Kidney glomerular epithelial cell (primary cell): ENCODE measurements at regions not wholly inside any gene's neighbourhood (a gene's known extent, or its start where the extent isn't known, plus 50 kb on each side); places are given as distances from the start of the nearest gene placed in this dataset.
A peak's percentile ranks its signal among the peaks of the same experiment; 100 is the strongest.

ENCODE experiments used
- DNase-seq: peaks from one replicate; lab custom pipeline; 2025; lab: John Stamatoyannopoulos, UW

DNA sequence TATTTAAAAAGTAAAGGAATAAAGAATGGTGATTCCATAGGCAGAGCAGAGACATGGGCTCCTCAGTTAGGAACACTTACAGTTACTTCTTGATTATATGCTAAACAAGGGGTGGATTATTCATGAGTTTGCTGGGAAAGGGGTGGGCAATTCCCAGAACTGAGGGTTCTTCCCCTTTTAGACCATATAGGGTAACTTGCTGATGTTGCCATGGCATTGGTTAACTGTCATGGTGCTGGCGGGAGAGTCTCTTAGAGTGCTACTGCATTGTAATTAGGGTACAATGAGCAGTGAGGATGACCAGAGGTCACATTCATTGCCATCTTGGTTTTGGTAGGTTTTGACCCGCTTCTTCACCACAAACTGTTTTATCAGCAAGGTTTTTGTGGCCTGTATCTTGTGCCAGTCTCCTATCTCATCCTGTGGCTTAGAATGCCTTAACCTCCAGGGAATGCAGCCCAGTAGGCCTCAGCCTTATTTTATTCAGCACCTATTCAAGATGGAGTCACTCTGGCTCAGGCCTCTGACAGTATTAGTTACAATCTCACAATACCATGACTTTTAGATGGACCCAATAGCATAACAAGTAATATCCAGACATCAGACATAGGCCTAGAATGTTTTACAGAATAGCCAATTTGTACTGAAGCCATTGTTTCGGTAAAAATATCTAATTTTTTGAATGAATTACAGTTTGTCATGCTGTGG, 106.8 kb downstream of the ZBTB18 start:
- DNase-seq, result no peak

- no peak for DNase-seq
Observed at GRCh38 chr1:244159646-244160045, 108.6 kb downstream of the ZBTB18 start.

DNA sequence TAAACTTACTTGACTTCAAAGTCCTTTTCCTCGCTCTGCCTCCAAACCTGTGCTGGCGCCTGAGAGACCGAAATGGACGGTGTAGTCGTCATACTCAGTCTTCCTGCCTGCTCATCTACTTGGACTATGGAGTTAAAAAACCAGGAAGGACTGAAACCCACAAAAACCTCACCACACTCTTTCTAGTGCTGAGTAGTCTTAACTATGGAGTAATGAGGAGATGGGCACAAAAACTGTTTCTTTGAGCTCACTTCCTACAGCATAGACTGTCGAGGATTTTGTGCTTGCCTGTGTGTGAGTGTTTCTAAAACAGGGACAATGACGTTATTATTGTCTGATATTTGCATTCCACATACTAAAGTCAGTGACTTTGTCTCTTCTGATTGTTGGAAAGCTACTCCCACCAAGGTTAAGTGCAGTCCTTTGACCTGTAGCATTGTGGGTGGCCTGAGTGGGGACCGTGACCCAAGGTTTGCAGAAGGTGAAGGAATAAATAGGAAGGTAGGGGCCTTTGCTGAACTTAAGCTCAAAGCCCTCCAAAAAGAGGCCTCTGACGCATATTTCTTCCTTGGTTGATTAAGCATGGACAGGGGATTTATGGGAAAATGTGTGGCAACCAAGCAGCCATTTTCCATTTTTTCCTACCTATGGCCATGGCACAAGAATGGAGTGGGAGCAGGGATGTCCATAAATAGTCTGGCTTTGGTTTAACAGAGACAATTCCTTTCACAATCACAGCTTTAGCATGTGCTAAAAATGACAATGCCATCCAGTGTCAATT, 109.6 kb downstream of the ZBTB18 start:
- no peak for DNase-seq

- no peak for DNase-seq
Observed at GRCh38 chr1:244161236-244161510, 110.1 kb downstream of the ZBTB18 start.

DNA sequence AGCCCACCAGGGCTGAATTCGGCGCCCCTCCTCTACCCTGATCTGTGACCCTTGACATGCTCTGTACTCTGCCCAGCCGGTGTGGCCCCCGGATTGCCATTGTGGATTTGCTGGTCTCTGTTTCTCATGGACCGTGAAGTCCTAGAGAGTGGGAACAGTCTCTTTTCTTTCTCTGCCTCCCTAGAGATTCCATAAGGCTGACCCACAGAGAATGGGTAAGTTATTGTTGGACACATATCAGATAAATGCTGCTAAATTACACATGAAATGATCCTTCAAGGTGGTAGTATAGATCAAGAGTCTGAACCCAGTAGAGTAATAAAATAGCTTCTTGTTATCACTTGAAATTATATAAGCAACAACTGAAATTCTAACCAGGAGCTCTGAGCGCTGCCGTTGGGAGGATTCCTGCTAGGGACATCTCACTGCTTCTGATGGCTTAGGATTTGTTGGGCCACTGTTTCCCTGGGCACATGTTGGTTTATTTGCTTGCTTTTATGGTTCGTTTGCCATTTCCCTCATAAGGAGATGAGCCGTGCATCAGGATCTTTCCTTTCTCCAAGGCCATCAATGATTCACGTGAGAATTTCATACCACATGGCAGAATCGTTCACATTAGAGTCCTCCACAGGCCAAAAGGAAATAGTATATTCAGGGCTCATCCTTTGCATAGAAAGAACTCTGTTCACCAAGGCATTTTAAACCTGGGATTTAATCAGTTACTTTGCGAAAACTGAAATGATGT, 111.9 kb downstream of the ZBTB18 start:
- peak; percentile 47 for DNase-seq

DNA sequence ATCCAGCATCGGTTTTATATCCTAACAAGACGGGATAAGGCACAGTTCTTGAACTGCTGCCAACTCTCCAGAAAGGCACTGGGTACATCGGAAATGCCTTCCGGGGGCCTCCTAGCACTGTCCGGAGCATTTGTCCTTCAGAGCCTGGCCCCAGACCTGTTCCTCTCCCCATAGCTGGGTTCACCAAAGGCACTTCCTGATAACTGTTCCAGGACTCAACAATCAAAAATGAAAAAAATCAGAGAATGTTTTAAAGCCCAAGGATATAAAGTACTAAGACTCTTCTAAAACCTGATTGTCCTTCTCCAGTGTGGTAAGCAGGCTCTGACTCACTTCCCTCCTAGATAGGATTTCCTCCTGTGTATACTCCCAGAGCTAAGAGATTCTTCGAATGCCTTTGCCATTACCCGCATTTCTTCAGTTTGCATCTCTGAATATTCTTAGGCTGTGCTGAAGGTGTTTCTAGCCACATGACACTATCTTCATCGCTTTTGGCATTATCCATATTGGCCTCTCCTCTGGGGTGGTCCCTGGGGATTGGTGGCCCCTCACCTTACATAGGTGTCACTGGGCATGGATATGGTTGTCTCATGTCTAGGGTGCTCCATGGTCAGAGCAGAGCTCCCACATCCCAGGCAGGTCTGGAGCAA, 112.9 kb downstream of the ZBTB18 start:
- DNase-seq, result peak; percentile 99

- DNase-seq, result no peak
Observed at GRCh38 chr1:244164511-244164890, 113.4 kb downstream of the ZBTB18 start.

DNA sequence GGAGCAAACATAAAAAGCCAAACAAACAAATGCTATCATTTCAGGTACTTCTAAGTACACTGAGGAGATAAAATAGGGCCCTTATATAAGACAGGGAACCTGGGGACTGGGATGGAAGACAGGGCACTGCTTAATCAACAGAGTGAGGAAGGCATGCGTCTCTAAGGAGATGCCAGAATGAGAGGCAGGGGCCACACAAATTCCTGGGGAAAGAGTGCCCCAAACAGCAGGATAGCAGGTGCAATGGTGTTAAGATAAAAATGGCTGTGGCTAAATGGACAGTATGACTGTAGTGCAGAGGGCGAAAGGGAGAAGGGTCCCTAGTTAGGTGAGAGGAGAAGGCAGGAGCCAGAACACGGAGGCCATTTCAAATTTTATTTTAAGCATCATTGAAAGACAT, 113.9 kb downstream of the ZBTB18 start:
- DNase-seq, result no peak

DNA sequence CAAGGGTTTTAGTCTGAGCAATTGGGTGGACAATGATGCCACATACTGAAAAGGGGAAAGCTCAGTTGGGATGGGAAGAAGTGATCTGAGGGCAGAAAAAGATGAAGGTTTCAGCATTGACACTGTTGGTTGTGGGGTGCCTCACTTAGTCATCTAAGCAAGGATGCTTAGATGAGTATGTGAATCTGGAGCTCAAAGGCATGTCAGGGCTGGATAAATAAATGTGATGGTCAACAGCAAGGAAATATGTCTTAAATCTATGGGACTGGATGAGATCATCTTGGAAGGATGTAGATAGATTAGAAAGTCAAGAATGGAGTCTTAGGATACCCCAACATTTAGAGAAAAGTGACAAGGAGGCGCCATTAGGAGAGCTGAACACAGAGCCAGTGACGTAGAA, 114.6 kb downstream of the ZBTB18 start:
- DNase-seq, result no peak

- no peak for DNase-seq
Observed at GRCh38 chr1:244171241-244171985, 120.3 kb downstream of the ZBTB18 start.

DNA sequence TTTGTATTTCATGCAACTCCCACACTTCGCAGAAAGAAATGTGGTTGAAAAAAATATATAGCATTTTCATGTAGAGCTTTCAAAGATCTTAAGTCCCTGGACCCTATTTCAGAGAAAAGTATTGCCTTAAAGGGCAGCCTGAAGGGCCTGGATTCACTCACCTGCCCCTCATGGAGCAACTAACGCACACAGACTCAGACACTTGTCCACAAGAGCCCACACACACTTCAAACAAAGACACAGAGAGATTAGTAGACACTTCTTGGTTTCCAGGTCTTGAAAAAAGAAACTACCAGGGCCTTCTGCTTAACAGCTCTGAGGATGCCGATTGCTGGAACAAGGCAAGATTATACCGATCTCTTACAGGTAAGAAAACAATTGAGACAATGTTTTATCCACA, 122.2 kb downstream of the ZBTB18 start:
- no peak for DNase-seq

DNA sequence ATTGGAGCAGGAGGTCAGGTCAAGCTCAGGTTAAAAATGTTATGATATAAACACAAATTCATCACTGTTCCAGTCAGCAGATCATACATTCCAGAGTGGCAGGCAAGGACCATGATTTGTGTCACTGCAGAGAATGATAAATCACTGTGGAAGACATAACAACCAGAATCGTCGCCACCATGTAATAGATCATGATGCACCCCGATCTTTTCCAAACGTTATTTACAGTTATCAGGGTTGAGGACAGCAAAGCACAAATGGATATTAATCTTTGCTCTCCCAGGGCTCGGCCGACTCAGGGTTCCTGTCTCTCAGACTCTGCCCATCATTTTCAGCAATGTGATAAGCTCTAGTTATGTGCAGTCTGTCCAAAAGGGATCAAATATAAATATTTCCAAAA, 122.7 kb downstream of the ZBTB18 start:
- peak; percentile 4 for DNase-seq

DNA sequence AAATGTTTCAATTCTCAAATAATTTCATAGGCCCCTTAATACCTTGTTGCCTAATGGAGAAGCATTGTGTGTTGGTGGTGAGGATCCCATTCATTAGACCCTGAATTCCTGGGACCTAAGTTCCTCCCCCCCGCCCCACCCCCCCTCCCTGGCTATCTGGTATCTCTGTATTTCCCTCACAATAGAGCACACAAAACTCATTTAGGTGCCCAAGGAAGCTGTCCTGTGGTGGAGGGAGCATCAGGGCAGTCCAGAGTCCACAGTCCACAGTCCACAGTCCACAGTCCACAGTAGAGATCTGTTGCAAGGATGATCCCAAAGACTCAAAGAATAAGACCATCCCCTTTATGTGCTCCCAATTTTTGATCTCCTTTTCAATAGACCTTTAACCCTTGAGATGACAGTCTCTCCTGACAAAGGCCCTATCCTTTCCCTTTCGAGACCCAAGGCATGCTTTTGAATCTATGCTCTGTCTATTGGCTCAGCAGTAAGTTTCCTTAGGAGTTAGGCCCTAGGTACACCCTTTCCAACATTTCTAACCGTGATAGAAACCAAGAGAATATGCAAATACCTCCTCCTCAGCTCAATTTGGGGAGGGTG, 123.9 kb downstream of the ZBTB18 start:
- no peak for DNase-seq

DNA sequence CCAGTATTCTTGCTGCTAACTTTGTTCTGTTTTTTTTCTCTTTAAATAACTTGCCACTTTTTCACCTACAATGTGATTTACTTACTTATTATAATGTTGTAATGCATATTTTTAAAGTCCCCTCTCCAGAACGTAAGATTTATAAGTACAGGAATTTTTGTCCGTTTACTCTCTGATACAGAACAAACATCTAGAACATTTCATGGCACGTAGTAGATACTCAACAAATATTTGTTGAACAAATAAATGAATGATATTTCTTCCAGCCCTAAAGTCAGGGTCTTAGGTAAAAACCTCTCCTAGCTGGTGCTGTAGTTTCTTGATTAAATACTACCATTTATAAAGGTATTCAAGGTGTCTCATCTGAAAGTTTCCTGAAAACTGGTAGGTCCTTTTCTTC, 125.1 kb downstream of the ZBTB18 start:
- no peak for DNase-seq

GRCh38 chr1:244180256-244180655, 129.2 kb downstream of the ZBTB18 start:
- DNase-seq, result no peak

DNA sequence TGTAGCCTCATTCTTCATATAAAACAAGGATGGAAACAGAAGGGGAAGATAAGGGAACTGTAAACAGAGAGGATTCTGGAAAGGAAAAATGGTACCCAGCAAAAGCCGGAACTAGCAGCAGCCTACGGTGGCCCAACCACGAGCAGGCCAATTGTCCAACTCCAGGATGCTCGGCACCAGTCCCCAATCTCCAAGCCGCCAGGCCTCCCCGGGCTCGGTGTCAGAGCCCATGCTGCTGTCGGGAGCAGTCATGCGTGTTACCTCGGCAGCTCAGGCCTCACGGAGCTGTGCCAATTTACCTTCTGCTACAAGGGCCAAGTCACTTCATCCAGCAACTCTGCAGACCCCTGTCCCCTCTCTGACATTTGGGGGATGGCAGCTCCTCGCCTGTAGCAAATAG, 130.8 kb downstream of the ZBTB18 start:
- DNase-seq, result no peak

GRCh38 chr1:244183037-244183436, 132.0 kb downstream of the ZBTB18 start:
- no peak for DNase-seq

DNA sequence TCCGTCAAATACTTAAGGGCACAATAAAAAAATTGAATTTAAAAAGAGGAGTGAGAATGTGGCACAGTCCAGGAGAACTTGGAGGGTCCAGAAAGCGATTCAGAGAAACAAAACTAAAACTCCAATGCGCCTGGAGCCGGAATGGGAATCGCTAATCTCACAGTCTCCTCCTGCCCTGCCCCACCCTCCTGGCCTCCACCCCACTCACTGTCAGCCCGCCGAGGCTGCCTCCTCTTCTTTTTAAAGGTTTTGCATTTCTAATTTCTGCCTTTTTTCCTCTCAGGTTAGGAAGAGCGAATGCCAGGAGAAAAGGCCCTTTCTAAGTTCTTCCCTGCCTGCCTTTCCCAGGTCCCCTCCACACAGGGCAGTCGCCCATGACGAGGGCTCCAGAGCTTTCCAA, 135.3 kb downstream of the ZBTB18 start:
- DNase-seq, result no peak

GRCh38 chr1:244187310-244187709, 136.2 kb downstream of the ZBTB18 start:
- no peak for DNase-seq

DNA sequence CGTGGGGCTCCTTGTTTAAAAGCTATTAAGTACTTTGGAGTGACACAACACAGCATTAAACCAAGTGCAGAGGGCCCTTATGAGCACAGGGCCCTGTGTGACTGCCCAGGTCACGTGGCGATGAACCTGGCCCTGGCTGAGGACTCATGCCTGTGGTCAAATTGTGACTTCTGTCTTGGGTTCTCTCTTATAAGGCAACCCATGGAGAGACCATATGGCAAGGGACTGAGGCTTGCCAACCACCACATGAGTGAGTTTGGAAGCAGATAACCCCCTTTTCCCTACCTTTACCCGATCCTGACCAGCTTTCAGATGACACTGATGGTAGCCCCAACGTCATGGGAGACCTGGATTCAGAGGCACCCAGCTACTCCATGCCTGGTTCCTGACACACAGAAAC, 140.5 kb downstream of the ZBTB18 start:
- DNase-seq, result no peak

DNA sequence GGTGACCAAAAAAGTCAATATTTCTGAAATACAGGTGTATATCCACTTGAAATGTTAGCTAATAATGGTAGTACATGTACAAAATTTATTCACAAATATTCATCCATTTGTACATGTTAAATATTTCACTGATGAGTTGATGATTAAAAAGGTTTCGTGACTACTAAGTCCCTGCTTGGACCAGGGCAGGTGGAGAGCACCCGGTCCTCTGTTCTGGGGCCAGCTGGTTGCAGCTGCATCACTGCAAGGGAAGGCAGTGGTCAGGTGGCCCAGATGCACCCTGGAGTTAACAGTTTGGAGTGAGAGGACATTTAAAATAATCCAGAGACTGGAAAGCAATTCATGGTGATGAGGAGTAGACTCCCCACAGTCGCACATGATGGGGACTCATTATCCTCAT, 141.2 kb downstream of the ZBTB18 start:
- DNase-seq, result no peak
